ENCODE measurements at regions not wholly inside any gene's neighbourhood (a gene's known extent, or its start where the extent isn't known, plus 50 kb on each side); places are given as distances from the start of the nearest gene placed in this dataset.

DNA sequence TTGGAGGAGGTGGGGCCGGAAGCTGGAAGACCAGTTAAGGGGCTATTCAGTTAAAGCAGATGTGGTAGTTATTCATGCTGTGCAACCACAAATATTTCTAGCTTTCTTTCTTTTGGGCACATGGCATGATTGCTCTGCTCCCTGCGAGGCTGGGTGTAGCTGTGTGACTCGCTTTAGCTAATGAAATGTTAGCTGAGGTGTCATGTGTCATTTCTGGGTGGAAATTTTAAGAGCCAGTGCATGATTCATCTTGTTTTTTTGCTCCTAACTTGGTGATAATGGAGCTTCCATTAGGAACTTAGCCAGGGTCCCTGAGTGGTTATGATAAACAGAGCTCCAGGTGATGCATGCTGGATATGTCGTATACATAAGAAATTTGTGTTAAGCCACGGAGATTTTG is 300.6 kb downstream of the SATB1 start:
- no peak for DNase-seq
- TF ChIP-seq, protein P1, sequence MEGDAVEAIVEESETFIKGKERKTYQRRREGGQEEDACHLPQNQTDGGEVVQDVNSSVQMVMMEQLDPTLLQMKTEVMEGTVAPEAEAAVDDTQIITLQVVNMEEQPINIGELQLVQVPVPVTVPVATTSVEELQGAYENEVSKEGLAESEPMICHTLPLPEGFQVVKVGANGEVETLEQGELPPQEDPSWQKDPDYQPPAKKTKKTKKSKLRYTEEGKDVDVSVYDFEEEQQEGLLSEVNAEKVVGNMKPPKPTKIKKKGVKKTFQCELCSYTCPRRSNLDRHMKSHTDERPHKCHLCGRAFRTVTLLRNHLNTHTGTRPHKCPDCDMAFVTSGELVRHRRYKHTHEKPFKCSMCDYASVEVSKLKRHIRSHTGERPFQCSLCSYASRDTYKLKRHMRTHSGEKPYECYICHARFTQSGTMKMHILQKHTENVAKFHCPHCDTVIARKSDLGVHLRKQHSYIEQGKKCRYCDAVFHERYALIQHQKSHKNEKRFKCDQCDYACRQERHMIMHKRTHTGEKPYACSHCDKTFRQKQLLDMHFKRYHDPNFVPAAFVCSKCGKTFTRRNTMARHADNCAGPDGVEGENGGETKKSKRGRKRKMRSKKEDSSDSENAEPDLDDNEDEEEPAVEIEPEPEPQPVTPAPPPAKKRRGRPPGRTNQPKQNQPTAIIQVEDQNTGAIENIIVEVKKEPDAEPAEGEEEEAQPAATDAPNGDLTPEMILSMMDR (IDR thresholded peaks at IDR 0.05; ENCODE audit: borderline replicate concordance, extremely low read depth, insufficient read depth): no peak
- FAIRE-seq: no peak
- no peaks in the 10 kb centered on the region for H3K27me3 ChIP-seq (ENCODE audit: control insufficient read depth, insufficient read depth, low read length)
- no peaks in the 10 kb centered on the region for H3K9me3 ChIP-seq (ENCODE audit: control insufficient read depth in 2 of 3, insufficient read depth in 1 of 3, low read length in 3 of 3)
- H3K4me1 ChIP-seq (ENCODE audit: control insufficient read depth in 2 of 3, insufficient read depth in 2 of 3, low read depth in 1 of 3, low read length in 3 of 3): no peaks in the 10 kb centered on the region
- H3K36me3 ChIP-seq (ENCODE audit: control insufficient read depth in 2 of 3, insufficient read depth in 3 of 3, low read length in 3 of 3): no peaks in the 10 kb centered on the region
- intact Hi-C loops (cut with DNase I): no loop called here
- H3K4me3 ChIP-seq (ENCODE audit: low read length in 3 of 3): no peak overlapping the region
- H3K27ac ChIP-seq (ENCODE audit: low read depth in 2 of 2, low read length in 2 of 2): no peak overlapping the region
- H3K9ac ChIP-seq (ENCODE audit: low read length in 3 of 3): no peak overlapping the region

DNA sequence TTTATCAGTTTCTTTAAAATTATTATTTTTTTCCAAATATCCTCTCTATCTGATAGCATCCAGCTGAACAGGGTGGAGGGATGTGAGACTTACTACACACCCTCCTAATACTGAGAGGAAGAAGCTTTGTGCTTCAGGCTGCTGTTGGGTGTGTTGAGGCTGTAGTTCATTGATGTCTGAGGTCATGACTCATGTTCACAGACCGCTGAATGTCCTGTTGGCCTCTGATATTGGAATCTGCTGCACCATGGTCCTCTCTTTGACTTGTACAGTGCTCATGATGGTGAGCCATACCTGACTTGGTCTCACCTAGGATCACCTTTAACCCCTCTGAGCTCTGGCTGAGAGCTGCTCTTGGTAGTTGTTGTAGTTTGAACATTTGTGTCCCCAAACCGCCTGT is 302.9 kb downstream of the SATB1 start:
- no peak overlapping the region for H3K4me3 ChIP-seq (ENCODE audit: low read length in 3 of 3)
- H3K27me3 ChIP-seq (ENCODE audit: control insufficient read depth, insufficient read depth, low read length): no peaks in the 10 kb centered on the region
- no peak overlapping the region for H3K9ac ChIP-seq (ENCODE audit: low read length in 3 of 3)
- TF ChIP-seq, protein P1 (IDR thresholded peaks at IDR 0.05; ENCODE audit: borderline replicate concordance, extremely low read depth, insufficient read depth): no peak
- H3K4me1 ChIP-seq (ENCODE audit: control insufficient read depth in 2 of 3, insufficient read depth in 2 of 3, low read depth in 1 of 3, low read length in 3 of 3): no peaks in the 10 kb centered on the region
- H3K27ac ChIP-seq (ENCODE audit: low read depth in 2 of 2, low read length in 2 of 2): no peak overlapping the region
- no peaks in the 10 kb centered on the region for H3K9me3 ChIP-seq (ENCODE audit: control insufficient read depth in 2 of 3, insufficient read depth in 1 of 3, low read length in 3 of 3)
- H3K36me3 ChIP-seq (ENCODE audit: control insufficient read depth in 2 of 3, insufficient read depth in 3 of 3, low read length in 3 of 3): no peaks in the 10 kb centered on the region
- FAIRE-seq (no peak), DNase-seq (no peak)
- intact Hi-C loops (cut with DNase I): no loop called here

DNA sequence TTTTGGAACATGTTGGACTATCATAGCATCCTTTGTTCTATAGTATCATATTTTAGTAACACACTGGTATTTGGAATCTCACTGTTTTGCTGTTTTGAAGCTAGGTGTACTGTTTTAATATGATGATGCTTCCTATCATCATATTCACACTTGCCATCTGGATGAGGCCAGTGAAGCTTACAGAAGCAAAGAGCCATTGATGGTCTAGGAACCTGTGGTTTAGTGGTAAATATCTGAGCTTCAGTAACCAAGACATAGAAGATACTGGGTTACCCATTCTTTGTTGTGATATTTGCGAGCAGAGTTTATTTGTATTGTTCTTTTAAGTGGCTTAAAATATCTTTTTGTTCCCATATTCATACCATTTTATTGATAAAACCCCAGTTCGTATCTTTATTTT is 304.1 kb downstream of the SATB1 start:
- Histone ChIP-seq H3K9ac (ENCODE audit: low read length in 3 of 3) (no peak overlapping the region), H3K9me3 (ENCODE audit: control insufficient read depth in 2 of 3, insufficient read depth in 1 of 3, low read length in 3 of 3) (no peaks in the 10 kb centered on the region), H3K4me3 (ENCODE audit: low read length in 3 of 3) (no peak overlapping the region), H3K27me3 (ENCODE audit: control insufficient read depth, insufficient read depth, low read length) (no peaks in the 10 kb centered on the region), H3K4me1 (ENCODE audit: control insufficient read depth in 2 of 3, insufficient read depth in 2 of 3, low read depth in 1 of 3, low read length in 3 of 3) (no peaks in the 10 kb centered on the region), H3K36me3 (ENCODE audit: control insufficient read depth in 2 of 3, insufficient read depth in 3 of 3, low read length in 3 of 3) (no peaks in the 10 kb centered on the region), H3K27ac (ENCODE audit: low read depth in 2 of 2, low read length in 2 of 2) (no peak overlapping the region)
- DNase-seq: no peak
- intact Hi-C loops (cut with DNase I): no loop called here
- no peak for FAIRE-seq
- TF ChIP-seq, protein P1 (IDR thresholded peaks at IDR 0.05; ENCODE audit: borderline replicate concordance, extremely low read depth, insufficient read depth): no peak

DNA sequence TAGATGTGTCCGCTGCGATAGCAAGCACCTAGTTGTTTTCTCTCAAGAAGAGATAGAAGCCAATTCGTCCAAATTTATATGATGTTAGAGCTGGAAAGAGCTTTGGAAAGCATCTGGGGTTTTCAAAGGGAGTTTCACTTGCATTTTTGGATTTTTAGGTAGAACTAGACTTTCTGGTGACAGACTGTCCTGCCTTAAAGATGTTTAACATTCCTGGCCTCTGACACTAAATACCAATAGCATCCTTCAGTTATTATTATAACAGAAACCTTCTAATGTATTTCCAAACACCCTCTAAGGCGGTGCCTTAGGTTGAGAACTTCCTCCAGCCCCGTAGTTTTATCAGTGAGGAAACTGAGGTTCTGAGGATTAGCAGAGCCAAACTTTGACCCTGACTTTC is 305.3 kb downstream of the SATB1 start:
- Histone ChIP-seq H3K9me3 (ENCODE audit: control insufficient read depth in 2 of 3, insufficient read depth in 1 of 3, low read length in 3 of 3) (no peaks in the 10 kb centered on the region), H3K27me3 (ENCODE audit: control insufficient read depth, insufficient read depth, low read length) (no peaks in the 10 kb centered on the region)

More for the DNA sequence above, 305.3 kb downstream of the SATB1 start:
- H3K27ac ChIP-seq (ENCODE audit: low read depth in 2 of 2, low read length in 2 of 2): no peak overlapping the region
- TF ChIP-seq, protein P1 (IDR thresholded peaks at IDR 0.05; ENCODE audit: borderline replicate concordance, extremely low read depth, insufficient read depth): no peak
- no peak for FAIRE-seq
- no peak overlapping the region for H3K9ac ChIP-seq (ENCODE audit: low read length in 3 of 3)
- H3K4me3 ChIP-seq (ENCODE audit: low read length in 3 of 3): no peak overlapping the region
- H3K36me3 ChIP-seq (ENCODE audit: control insufficient read depth in 2 of 3, insufficient read depth in 3 of 3, low read length in 3 of 3): no peaks in the 10 kb centered on the region
- H3K4me1 ChIP-seq (ENCODE audit: control insufficient read depth in 2 of 3, insufficient read depth in 2 of 3, low read depth in 1 of 3, low read length in 3 of 3): no peaks in the 10 kb centered on the region
- intact Hi-C loops (cut with DNase I): no loop called here
- DNase-seq: no peak

Data from kidney (tissue), 13 donors.